HG03442 (cell line): ENCODE measurements at regions not wholly inside any gene's neighbourhood (a gene's known extent, or its start where the extent isn't known, plus 50 kb on each side); places are given as distances from the start of the nearest gene placed in this dataset.
"Not testable (repeated sequence)": the region's sequence is repeated elsewhere in the genome, so short reads cannot be mapped to it uniquely, and the experiment has no call there.

ENCODE experiments used
- ATAC-seq: cut with Tn5 transposase; IDR thresholded peaks from one replicate; pipeline ENCODE4 v1.9.1; 2021; ENCODE audit warnings: mild to moderate bottlenecking, moderate library complexity; ENCODE audit not compliant: unreplicated experiment

- no peak for ATAC-seq
Measured at GRCh38 chr22:22756109-22756508, 111.7 kb downstream of the GGTLC2 start.

- ATAC-seq, result not testable (repeated sequence)
Measured at GRCh38 chr22:22756551-22757201, 112.3 kb downstream of the GGTLC2 start.

- not testable (repeated sequence) for ATAC-seq
Measured at GRCh38 chr22:22758101-22758807, 113.8 kb downstream of the GGTLC2 start.

- no peak for ATAC-seq
Measured at GRCh38 chr22:22759371-22759770, 115.0 kb downstream of the GGTLC2 start.

- no peak for ATAC-seq
Measured at GRCh38 chr22:22759889-22760546, 115.6 kb downstream of the GGTLC2 start.

GRCh38 chr22:22761606-22761962 lies 117.2 kb downstream of the GGTLC2 start:
- no peak for ATAC-seq

GRCh38 chr22:22761963-22762772 lies 117.8 kb downstream of the GGTLC2 start:
- ATAC-seq, result no peak

GRCh38 chr22:22763512-22763911 lies 119.1 kb downstream of the GGTLC2 start:
- no peak for ATAC-seq

GRCh38 chr22:22764085-22764484 lies 119.7 kb downstream of the GGTLC2 start:
- ATAC-seq, result no peak

GRCh38 chr22:22767876-22768602 lies 119.6 kb upstream of the IGLL5 start:
- ATAC-seq, result no peak

GRCh38 chr22:22768885-22769284 lies 118.7 kb upstream of the IGLL5 start:
- ATAC-seq, result no peak

GRCh38 chr22:22769434-22770279 lies 118.0 kb upstream of the IGLL5 start:
- no peak for ATAC-seq

GRCh38 chr22:22770280-22770871 lies 117.2 kb upstream of the IGLL5 start:
- no peak for ATAC-seq

- no peak for ATAC-seq
Measured at GRCh38 chr22:22770881-22771280, 116.7 kb upstream of the IGLL5 start.

GRCh38 chr22:22771696-22772377 lies 115.8 kb upstream of the IGLL5 start:
- ATAC-seq, result no peak

- ATAC-seq, result no peak
Measured at GRCh38 chr22:22772396-22772795, 115.2 kb upstream of the IGLL5 start.

- ATAC-seq, result no peak
Measured at GRCh38 chr22:22772883-22773282, 114.7 kb upstream of the IGLL5 start.

GRCh38 chr22:22773427-22773826 lies 114.2 kb upstream of the IGLL5 start:
- no peak for ATAC-seq
